Cardiac muscle cell (in vitro differentiated cells and primary cell): ENCODE measurements at regions not wholly inside any gene's neighbourhood (a gene's known extent, or its start where the extent isn't known, plus 50 kb on each side); places are given as distances from the start of the nearest gene placed in this dataset.

Experiments
- DNase-seq, 2 donors: peaks; one replicate each; pipeline versions ENCODE4 v3.0.0 to v3.0.0-alpha.2; 2010 to 2017; ENCODE audit warnings: low read depth in 1 of 2, low spot score in 1 of 2
- H3K27ac ChIP-seq: fragments of 200-600 bp; sonication (generic); 2 replicates; pipeline ENCODE4 v1.5.1; 2016
- H3K27me3 ChIP-seq: fragments of 200-600 bp; sonication (generic); 2 replicates; pipeline ENCODE4 v1.6.0; 2016; ENCODE audit warnings: control low read depth
- H3K36me3 ChIP-seq: fragments of 200-600 bp; sonication (generic); 2 replicates; pipeline ENCODE4 v1.5.1; 2016; ENCODE audit warnings: control low read depth
- H3K4me1 ChIP-seq: fragments of 200-600 bp; sonication (generic); 2 replicates; pipeline ENCODE4 v1.8.1; 2017; ENCODE audit warnings: low read depth, mild to moderate bottlenecking, mixed run types
- H3K4me3 ChIP-seq: fragments of 200-600 bp; sonication (generic); 2 replicates; pipeline ENCODE4 v1.5.1; 2016; ENCODE audit warnings: mild to moderate bottlenecking
- H3K9me3 ChIP-seq: fragments of 200-600 bp; sonication (generic); 2 replicates; pipeline ENCODE4 v1.5.1; 2017; ENCODE audit warnings: low read depth, mild to moderate bottlenecking, control low read depth
- TF ChIP-seq, protein P1 (sequence below): IDR thresholded peaks from 2 replicates; pipeline ENCODE4 v1.5.1; 2012; ENCODE audit warnings: low read depth, mild to moderate bottlenecking, low read length

DNA sequence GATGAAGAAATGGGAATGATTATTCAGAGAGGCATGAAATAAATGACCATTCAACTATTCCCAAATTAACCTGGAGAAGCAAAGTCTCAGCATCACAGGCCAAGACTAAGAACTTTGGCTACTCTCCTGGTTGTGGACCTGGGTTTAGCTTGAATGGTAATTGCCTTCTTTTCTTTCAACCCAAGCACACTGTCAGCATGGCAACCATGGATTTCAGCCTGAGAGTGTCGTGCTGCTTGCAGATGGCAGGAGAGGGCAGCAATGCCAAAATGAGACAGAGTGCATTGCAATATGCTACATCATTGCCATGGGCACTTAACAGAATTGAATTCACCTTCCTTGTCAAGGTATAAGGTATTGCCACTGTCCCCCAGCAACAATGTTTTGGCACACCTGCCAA is 767.2 kb downstream of the REEP3 start:
- H3K4me3 ChIP-seq: no peak overlapping the region
- H3K36me3 ChIP-seq: no peaks in the 10 kb centered on the region
- no peaks in the 10 kb centered on the region for H3K4me1 ChIP-seq
- DNase-seq: no peak
- no peaks in the 10 kb centered on the region for H3K27me3 ChIP-seq
- no peaks in the 10 kb centered on the region for H3K9me3 ChIP-seq
- no peak overlapping the region for H3K27ac ChIP-seq
- TF ChIP-seq, protein P1, sequence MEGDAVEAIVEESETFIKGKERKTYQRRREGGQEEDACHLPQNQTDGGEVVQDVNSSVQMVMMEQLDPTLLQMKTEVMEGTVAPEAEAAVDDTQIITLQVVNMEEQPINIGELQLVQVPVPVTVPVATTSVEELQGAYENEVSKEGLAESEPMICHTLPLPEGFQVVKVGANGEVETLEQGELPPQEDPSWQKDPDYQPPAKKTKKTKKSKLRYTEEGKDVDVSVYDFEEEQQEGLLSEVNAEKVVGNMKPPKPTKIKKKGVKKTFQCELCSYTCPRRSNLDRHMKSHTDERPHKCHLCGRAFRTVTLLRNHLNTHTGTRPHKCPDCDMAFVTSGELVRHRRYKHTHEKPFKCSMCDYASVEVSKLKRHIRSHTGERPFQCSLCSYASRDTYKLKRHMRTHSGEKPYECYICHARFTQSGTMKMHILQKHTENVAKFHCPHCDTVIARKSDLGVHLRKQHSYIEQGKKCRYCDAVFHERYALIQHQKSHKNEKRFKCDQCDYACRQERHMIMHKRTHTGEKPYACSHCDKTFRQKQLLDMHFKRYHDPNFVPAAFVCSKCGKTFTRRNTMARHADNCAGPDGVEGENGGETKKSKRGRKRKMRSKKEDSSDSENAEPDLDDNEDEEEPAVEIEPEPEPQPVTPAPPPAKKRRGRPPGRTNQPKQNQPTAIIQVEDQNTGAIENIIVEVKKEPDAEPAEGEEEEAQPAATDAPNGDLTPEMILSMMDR: no peak

GRCh38 chr10:64303566-64303965 is 782.4 kb downstream of the REEP3 start:
- TF ChIP-seq, protein P1: no peak
- no peak overlapping the region for H3K27ac ChIP-seq
- H3K9me3 ChIP-seq: no peaks in the 10 kb centered on the region
- no peak for DNase-seq
- no peaks in the 10 kb centered on the region for H3K36me3 ChIP-seq
- no peaks in the 10 kb centered on the region for H3K27me3 ChIP-seq
- H3K4me3 ChIP-seq: no peak overlapping the region
- peaks cover 15% of the 10 kb centered on the region for H3K4me1 ChIP-seq

DNA sequence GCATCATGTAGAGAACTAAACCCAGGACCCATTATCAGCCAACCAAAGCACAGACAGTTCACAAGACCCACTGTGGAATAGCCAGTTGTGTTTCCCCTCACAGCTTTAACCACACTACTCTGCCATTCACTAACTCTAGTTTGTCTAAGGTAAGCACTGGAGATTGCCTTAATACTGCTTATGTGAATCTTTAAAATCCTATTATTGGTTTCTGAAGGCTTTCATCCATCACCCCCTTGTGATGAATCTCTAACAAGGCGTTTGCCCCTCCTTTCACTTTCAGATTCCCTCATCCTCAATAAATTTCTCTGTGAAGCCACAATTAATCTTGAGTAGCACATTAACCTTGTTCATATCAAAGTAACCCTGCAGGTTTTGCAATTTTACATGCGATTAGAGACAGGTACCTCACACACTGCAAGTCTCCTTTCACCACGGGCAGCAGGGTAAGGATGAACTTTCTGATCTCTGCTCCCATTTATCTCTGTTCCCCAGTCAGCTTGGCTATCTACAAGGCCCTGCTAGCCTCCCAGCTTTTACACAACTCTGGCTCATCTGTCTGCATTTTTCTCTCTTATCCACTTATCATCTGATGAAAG is 785.6 kb downstream of the REEP3 start:
- Histone ChIP-seq H3K27me3 (no peaks in the 10 kb centered on the region), H3K4me3 (no peak overlapping the region), H3K27ac (peak overlapping the region; percentile 48), H3K4me1 (peaks cover 21% of the 10 kb centered on the region), H3K9me3 (no peaks in the 10 kb centered on the region), H3K36me3 (no peaks in the 10 kb centered on the region)
- no peak for DNase-seq
- TF ChIP-seq, protein P1: no peak

DNA sequence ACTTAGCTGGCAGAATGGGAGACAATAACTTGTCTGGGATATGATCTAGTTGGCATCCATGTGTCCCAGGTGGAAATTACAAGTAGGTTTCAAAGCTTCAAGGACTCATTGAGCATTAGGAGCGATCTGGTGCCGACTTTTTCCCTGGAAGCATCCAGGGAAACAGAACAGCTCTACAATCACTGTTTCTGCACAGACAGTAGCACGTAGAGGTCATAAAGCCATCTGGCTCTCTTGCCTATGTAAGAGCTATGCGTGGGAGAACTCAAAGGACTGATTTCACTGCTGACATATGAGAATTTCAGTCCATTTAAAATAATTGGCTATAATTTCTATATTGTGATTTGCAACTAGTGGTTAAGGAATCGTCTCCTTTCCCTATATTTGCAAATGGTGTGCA is 791.7 kb downstream of the REEP3 start:
- Histone ChIP-seq H3K27me3 (no peaks in the 10 kb centered on the region), H3K4me1 (peaks cover 24% of the 10 kb centered on the region), H3K27ac (peak overlapping the region; percentile 76), H3K36me3 (no peaks in the 10 kb centered on the region), H3K4me3 (no peak overlapping the region), H3K9me3 (no peaks in the 10 kb centered on the region)
- TF ChIP-seq, protein P1: no peak
- peak in 1 of 2 donors; percentile 47 for DNase-seq

DNA sequence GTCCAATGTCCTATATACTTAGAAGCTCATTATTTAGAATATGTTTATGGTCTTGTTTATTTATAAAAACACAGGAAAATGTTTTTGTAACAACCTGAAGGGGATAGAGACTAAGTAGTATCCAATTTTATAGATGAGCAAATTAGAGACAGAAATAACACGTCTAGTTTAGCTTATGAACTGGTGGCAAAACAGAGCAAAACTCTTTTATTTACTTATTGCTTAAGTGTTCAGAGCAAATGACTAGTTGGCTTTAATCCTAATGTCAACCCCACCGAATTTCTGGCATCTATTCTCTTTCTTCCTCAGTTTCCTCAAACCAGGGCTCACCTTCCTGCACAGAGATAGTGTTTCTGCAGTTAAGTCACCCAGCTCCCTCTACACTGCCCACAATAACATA is 792.8 kb downstream of the REEP3 start:
- H3K9me3 ChIP-seq: no peaks in the 10 kb centered on the region
- no peaks in the 10 kb centered on the region for H3K36me3 ChIP-seq
- no peak overlapping the region for H3K4me3 ChIP-seq
- H3K4me1 ChIP-seq: peaks cover 24% of the 10 kb centered on the region
- no peak for DNase-seq
- H3K27ac ChIP-seq: no peak overlapping the region
- no peaks in the 10 kb centered on the region for H3K27me3 ChIP-seq
- TF ChIP-seq, protein P1: no peak
